ENCODE measurements at regions not wholly inside any gene's neighbourhood (a gene's known extent, or its start where the extent isn't known, plus 50 kb on each side); places are given as distances from the start of the nearest gene placed in this dataset.

GRCh38 chr13:61149331-61149730 is 266.3 kb downstream of the PCDH20 start:
- no peaks in the 10 kb centered on the region for H3K27me3 ChIP-seq (ENCODE audit: insufficient read depth)
- CTCF ChIA-PET: no interaction called here
- POLR2A ChIA-PET: no interaction called here

GRCh38 chr13:61148691-61149315 is 266.8 kb downstream of the PCDH20 start:
- WGBS (ENCODE audit: low lambda C conversion rate): 46% methylated on average over 6 of the region's 6 CpGs
- H2AFZ ChIP-seq (ENCODE audit: low read depth): no peak overlapping the region
- H3F3A ChIP-seq (replicated peaks; ENCODE audit: insufficient read depth): no peaks in the 10 kb centered on the region
- no peak overlapping the region for H3K4me3 ChIP-seq (ENCODE audit: low read depth in 2 of 2, low read length in 1 of 2)
- no peaks in the 10 kb centered on the region for H3K79me2 ChIP-seq (ENCODE audit: insufficient read depth)
- TF ChIP-seq RAD21 (IDR thresholded peaks at IDR 0.05; ENCODE audit: low read length): no peak
- no peak for TF ChIP-seq YY1 (IDR thresholded peaks at IDR 0.05; ENCODE audit: low read depth)
- TF ChIP-seq REST (IDR thresholded peaks at IDR 0.05; ENCODE audit: low read depth, low read length): no peak
- no peak for TF ChIP-seq TAF1 (IDR thresholded peaks at IDR 0.05; ENCODE audit: borderline replicate concordance, low read depth, low read length)
- TF ChIP-seq, protein P1, sequence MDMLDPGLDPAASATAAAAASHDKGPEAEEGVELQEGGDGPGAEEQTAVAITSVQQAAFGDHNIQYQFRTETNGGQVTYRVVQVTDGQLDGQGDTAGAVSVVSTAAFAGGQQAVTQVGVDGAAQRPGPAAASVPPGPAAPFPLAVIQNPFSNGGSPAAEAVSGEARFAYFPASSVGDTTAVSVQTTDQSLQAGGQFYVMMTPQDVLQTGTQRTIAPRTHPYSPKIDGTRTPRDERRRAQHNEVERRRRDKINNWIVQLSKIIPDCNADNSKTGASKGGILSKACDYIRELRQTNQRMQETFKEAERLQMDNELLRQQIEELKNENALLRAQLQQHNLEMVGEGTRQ (IDR thresholded peaks at IDR 0.05; ENCODE audit: borderline replicate concordance, low read depth, low read length): no peak
- no peak for TF ChIP-seq EP300 (IDR thresholded peaks at IDR 0.05; ENCODE audit: borderline replicate concordance in 1 of 2, low read depth in 1 of 2, low read length in 1 of 2)
- no peak for TF ChIP-seq CHD2 (IDR thresholded peaks at IDR 0.05; ENCODE audit: low read length, partially characterized antibody)
- TF ChIP-seq TCF12 (IDR thresholded peaks at IDR 0.05): no peak
- no peak for TF ChIP-seq FOSL2 (IDR thresholded peaks at IDR 0.05; ENCODE audit: borderline replicate concordance, low read depth)
- TF ChIP-seq TEAD4 (IDR thresholded peaks at IDR 0.05; ENCODE audit: borderline replicate concordance, insufficient read depth): no peak
- TF ChIP-seq RCOR1 (IDR thresholded peaks at IDR 0.05; ENCODE audit: low read length): no peak
- TF ChIP-seq NRF1 (IDR thresholded peaks at IDR 0.05; ENCODE audit: low read depth, low read length): no peak
- TF ChIP-seq MAX (IDR thresholded peaks at IDR 0.05; ENCODE audit: low read depth): no peak
- no peaks in the 10 kb centered on the region for H3K9me2 ChIP-seq
- ChIA-PET POLR2A (no interaction called here), CTCF (no interaction called here)
- H3K9ac ChIP-seq: no peak overlapping the region
- H4K20me1 ChIP-seq (ENCODE audit: insufficient read depth): no peaks in the 10 kb centered on the region
- no peak overlapping the region for H3K4me2 ChIP-seq
- H3K9me3 ChIP-seq: peaks cover 5% of the 10 kb centered on the region; the same call in 1 of the 2 replicates
- no peak for DNase-seq
- H3K4me1 ChIP-seq (ENCODE audit: control insufficient read depth in 1 of 2, insufficient read depth in 2 of 2, low read depth in 1 of 2, low read length in 1 of 2): no peaks in the 10 kb centered on the region; a peak in 1 of 4 replicates
- H3K36me3 ChIP-seq (replicated peaks in 1 of 2; ENCODE audit: control insufficient read depth in 1 of 2, insufficient read depth in 2 of 2, low read length in 1 of 2): no peaks in the 10 kb centered on the region
- H3K27me3 ChIP-seq (ENCODE audit: insufficient read depth): no peaks in the 10 kb centered on the region
- H3K27ac ChIP-seq (ENCODE audit: low read depth in 2 of 2, low read length in 1 of 2): no peak overlapping the region

More at GRCh38 chr13:61149331-61149730, 266.3 kb downstream of the PCDH20 start:
- Histone ChIP-seq H2AFZ (ENCODE audit: low read depth) (no peak overlapping the region), H3K9me2 (no peaks in the 10 kb centered on the region), H3K4me2 (no peak overlapping the region), H3K79me2 (ENCODE audit: insufficient read depth) (no peaks in the 10 kb centered on the region), H3K36me3 (replicated peaks in 1 of 2; ENCODE audit: control insufficient read depth in 1 of 2, insufficient read depth in 2 of 2, low read length in 1 of 2) (no peaks in the 10 kb centered on the region), H3K4me1 (ENCODE audit: control insufficient read depth in 1 of 2, insufficient read depth in 2 of 2, low read depth in 1 of 2, low read length in 1 of 2) (no peaks in the 10 kb centered on the region; a peak in 1 of 4 replicates), H3K27ac (ENCODE audit: low read depth in 2 of 2, low read length in 1 of 2) (no peak overlapping the region), H3K4me3 (ENCODE audit: low read depth in 2 of 2, low read length in 1 of 2) (no peak overlapping the region), H3K9me3 (peaks cover 5% of the 10 kb centered on the region; the same call in 1 of the 2 replicates), H3F3A (replicated peaks; ENCODE audit: insufficient read depth) (no peaks in the 10 kb centered on the region), H3K9ac (no peak overlapping the region), H4K20me1 (ENCODE audit: insufficient read depth) (no peaks in the 10 kb centered on the region)
- no peak for DNase-seq
- no peak for TF ChIP-seq GATA2 (CRISPR knock-in tag; IDR thresholded peaks at IDR 0.05)
- TF ChIP-seq, protein P2, sequence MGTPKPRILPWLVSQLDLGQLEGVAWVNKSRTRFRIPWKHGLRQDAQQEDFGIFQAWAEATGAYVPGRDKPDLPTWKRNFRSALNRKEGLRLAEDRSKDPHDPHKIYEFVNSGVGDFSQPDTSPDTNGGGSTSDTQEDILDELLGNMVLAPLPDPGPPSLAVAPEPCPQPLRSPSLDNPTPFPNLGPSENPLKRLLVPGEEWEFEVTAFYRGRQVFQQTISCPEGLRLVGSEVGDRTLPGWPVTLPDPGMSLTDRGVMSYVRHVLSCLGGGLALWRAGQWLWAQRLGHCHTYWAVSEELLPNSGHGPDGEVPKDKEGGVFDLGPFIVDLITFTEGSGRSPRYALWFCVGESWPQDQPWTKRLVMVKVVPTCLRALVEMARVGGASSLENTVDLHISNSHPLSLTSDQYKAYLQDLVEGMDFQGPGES (IDR thresholded peaks at IDR 0.05; ENCODE audit: low read depth, low read length): no peak
- TF ChIP-seq TEAD4 (IDR thresholded peaks at IDR 0.05; ENCODE audit: borderline replicate concordance, insufficient read depth): no peak
- TF ChIP-seq NFIC (IDR thresholded peaks at IDR 0.05; ENCODE audit: borderline replicate concordance): no peak
- TF ChIP-seq FOXJ3 (CRISPR knock-in tag; IDR thresholded peaks at IDR 0.05): no peak
- TF ChIP-seq RFX5 (IDR thresholded peaks at IDR 0.05; ENCODE audit: low read length): no peak
- no peak for TF ChIP-seq RXRA (IDR thresholded peaks at IDR 0.05; ENCODE audit: borderline replicate concordance, low read depth)
- no peak for TF ChIP-seq GABPA (IDR thresholded peaks at IDR 0.05; ENCODE audit: low read depth)

All from SK-N-SH (cell line).